Tibial nerve (tissue), 3 donors: ENCODE measurements at regions not wholly inside any gene's neighbourhood (a gene's known extent, or its start where the extent isn't known, plus 50 kb on each side); places are given as distances from the start of the nearest gene placed in this dataset.

ENCODE experiments used
- POLR2A ChIP-seq, 2 donors: fragments of 450-650 bp; IDR thresholded peaks; one replicate each; pipeline ENCODE4 v1.6.1; 2017; ENCODE audit warnings: antibody characterized with exemption in 2 of 2, mild to moderate bottlenecking in 2 of 2, moderate library complexity in 2 of 2
- TF ChIP-seq, protein P1 (sequence below), 5 experiments: fragments of 200-600 bp in 3 of 5; fragments of 450-650 bp in 2 of 5; sonication (generic) in 3 of 5; IDR thresholded peaks; one replicate each; pipeline ENCODE4 v1.5.1; 2016 to 2019; ENCODE audit warnings: antibody characterized with exemption in 5 of 5, mild to moderate bottlenecking in 3 of 5, moderate library complexity in 2 of 5

GRCh38 chr12:115750340-115750739 is 527.2 kb downstream of the MED13L start:
- TF ChIP-seq, protein P1, sequence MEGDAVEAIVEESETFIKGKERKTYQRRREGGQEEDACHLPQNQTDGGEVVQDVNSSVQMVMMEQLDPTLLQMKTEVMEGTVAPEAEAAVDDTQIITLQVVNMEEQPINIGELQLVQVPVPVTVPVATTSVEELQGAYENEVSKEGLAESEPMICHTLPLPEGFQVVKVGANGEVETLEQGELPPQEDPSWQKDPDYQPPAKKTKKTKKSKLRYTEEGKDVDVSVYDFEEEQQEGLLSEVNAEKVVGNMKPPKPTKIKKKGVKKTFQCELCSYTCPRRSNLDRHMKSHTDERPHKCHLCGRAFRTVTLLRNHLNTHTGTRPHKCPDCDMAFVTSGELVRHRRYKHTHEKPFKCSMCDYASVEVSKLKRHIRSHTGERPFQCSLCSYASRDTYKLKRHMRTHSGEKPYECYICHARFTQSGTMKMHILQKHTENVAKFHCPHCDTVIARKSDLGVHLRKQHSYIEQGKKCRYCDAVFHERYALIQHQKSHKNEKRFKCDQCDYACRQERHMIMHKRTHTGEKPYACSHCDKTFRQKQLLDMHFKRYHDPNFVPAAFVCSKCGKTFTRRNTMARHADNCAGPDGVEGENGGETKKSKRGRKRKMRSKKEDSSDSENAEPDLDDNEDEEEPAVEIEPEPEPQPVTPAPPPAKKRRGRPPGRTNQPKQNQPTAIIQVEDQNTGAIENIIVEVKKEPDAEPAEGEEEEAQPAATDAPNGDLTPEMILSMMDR (IDR thresholded peaks at IDR 0.05): no peak
- no peak for TF ChIP-seq POLR2A (IDR thresholded peaks at IDR 0.05)
